ENCODE measurements at regions not wholly inside any gene's neighbourhood (a gene's known extent, or its start where the extent isn't known, plus 50 kb on each side); places are given as distances from the start of the nearest gene placed in this dataset.
A peak's percentile ranks its signal among the peaks of the same experiment; 100 is the strongest.

DNA sequence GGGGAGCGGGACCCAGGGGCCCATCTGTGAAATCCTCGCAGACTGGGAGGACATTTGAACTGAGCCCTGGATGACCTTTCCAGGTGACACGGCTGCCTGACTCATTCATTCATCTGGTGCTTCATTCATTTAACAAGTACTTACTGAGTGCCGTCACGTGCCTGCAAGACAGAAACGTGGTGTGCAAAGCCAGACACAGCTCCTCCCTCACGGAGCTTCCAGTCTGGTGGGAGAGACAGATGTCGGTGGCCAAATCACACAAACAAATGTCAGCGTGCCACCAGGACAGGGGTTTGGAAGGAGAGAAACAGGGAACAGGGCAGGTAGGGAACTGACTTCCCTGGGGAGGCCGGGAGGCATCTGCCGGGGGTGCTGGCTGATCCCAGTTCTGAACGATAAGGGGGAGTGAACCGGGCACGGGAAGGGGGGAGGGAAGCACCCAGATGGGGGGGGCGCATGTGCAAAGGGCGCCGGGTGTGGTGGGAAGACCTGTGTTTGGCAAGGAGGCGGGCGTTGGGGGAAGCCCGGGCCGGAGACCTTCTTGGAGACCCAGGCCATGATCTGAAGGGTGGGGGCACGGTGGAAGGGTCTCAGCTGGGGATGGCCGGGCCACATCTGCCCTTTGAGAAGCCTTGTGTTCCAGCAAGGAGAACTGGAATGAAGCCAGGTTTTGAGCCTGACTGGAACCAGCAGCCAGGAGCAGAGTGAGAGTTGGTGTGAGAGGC is 93.6 kb upstream of the CIBAR2 start:
- Histone ChIP-seq H3K4me3 (ENCODE audit: low read length) (no peak overlapping the region), H3K27ac (ENCODE audit: low read depth, low read length) (no peak overlapping the region), H3K36me3 (ENCODE audit: control insufficient read depth, insufficient read depth, low read length) (no peaks in the 10 kb centered on the region), H3K4me1 (ENCODE audit: control insufficient read depth, insufficient read depth, low read length) (peaks cover 7% of the 10 kb centered on the region), H3K9me3 (ENCODE audit: control insufficient read depth, low read length) (no peaks in the 10 kb centered on the region), H3K9ac (ENCODE audit: extremely low read depth, low read length, poor library complexity, severe bottlenecking) (no peak overlapping the region), H3K27me3 (ENCODE audit: control insufficient read depth, insufficient read depth, low read length, poor library complexity, severe bottlenecking) (no peaks in the 10 kb centered on the region)
- 66 to 77% methylated on average over 13 to 23 of the region's 23 CpGs for WGBS, 2 experiments (ENCODE audit: insufficient coverage in 1 of 2, insufficient read length in 1 of 2)
- Mint-ChIP-seq H3K9me3 (no peaks in the 10 kb centered on the region), H3K4me1 (peaks cover 12% of the 10 kb centered on the region), H3K36me3 (ENCODE audit: low read depth) (no peaks in the 10 kb centered on the region), H3K4me3 (no peak overlapping the region), H3K27me3 (ENCODE audit: insufficient read depth) (no peaks in the 10 kb centered on the region), H3K27ac (peak overlapping the region; percentile 73)
- no peak for TF ChIP-seq CTCF (conservative IDR thresholded peaks at IDR 0.05)
- no peak for DNase-seq

DNA sequence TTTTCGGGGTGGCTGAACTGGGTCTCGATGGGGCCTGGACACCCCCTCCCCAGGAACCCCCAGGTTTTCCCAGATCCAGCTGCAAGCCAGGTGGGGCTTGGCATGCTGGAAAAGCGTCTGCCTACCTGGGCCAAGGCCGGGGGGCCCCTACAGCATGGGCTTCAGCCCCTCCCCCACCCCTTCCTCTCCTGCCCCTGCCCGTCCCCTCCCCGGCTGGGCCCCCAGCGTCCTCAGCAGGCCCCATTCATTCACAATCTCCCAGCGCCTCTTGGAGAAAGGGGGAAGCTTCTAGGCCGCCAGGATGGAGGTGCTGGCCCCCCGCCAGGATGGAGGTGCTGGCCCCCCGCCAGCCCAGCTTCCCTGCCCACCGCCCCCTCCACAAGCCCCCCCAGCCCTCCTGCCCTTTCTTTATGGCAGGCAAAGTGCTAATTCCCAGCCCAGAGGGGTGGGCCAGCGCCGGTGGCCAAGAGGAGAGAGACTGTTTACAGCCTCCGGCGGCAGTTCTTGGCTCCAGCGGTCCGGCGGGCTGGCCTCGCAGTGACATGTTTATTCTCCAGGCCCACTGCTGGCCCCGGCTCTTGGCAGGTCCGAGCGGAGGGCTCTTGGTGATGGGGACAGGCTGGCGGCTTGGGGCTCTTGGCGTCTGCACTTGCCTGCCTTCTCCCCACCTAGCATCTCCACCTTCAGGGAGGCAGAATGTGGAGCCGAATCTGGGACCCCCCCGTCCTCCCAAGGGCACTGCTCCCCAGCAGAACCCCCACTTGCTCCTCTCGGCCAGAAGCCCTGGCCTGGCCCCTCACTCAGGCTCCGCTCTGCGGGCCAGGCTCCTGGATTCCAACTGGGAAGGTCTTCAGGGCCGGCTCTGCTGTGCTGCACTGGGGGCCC is 94.4 kb upstream of the CIBAR2 start:
- H3K4me1 ChIP-seq (ENCODE audit: control insufficient read depth, insufficient read depth, low read length) = peaks cover 7% of the 10 kb centered on the region
- no peaks in the 10 kb centered on the region for H3K9me3 ChIP-seq (ENCODE audit: control insufficient read depth, low read length)
- H3K27ac ChIP-seq (ENCODE audit: low read depth, low read length) = no peak overlapping the region
- Mint-ChIP-seq H3K4me3 (no peak overlapping the region), H3K27me3 (ENCODE audit: insufficient read depth) (no peaks in the 10 kb centered on the region), H3K27ac (no peak overlapping the region), H3K4me1 (peaks cover 9% of the 10 kb centered on the region), H3K9me3 (no peaks in the 10 kb centered on the region), H3K36me3 (ENCODE audit: low read depth) (no peaks in the 10 kb centered on the region)
- no peak for TF ChIP-seq CTCF (conservative IDR thresholded peaks at IDR 0.05)
- 59 to 69% methylated on average over 14 to 29 of the region's 31 CpGs for WGBS, 2 experiments (ENCODE audit: insufficient coverage in 1 of 2, insufficient read length in 1 of 2)
- H3K4me3 ChIP-seq (ENCODE audit: low read length) = no peak overlapping the region
- DNase-seq = peak; percentile 71
- no peak overlapping the region for H3K9ac ChIP-seq (ENCODE audit: extremely low read depth, low read length, poor library complexity, severe bottlenecking)
- H3K27me3 ChIP-seq (ENCODE audit: control insufficient read depth, insufficient read depth, low read length, poor library complexity, severe bottlenecking) = no peaks in the 10 kb centered on the region
- no peaks in the 10 kb centered on the region for H3K36me3 ChIP-seq (ENCODE audit: control insufficient read depth, insufficient read depth, low read length)

DNA sequence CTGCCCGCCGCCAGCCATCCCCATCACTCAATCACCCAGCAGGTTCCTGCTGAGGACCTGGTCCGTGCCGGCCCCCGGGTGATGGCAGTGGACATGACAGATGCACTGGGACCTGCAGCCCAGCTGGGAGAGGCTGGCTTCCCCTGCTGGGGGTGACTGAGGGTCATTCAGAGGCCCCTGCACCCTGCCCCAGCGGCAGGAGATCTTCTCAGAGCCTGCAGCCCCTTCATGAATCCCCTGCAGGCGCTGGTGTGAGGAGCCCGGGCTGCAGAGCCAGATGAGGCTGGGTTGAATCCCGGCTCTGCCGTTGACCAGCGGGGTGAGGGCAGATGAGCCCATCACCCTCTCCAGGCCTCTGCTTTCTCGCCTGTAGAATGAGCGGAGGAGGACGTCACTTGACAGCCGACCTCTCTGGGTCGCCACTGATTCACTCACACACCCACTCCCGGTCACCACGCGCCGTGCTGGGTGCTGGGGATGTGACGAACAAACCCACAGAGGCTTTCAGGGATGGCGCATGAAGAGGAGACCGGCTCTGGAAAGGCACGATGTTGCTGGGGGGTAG is 95.2 kb upstream of the CIBAR2 start:
- Mint-ChIP-seq H3K4me1 (peaks cover 6% of the 10 kb centered on the region), H3K4me3 (no peak overlapping the region), H3K27me3 (ENCODE audit: insufficient read depth) (no peaks in the 10 kb centered on the region), H3K9me3 (no peaks in the 10 kb centered on the region), H3K27ac (no peak overlapping the region), H3K36me3 (ENCODE audit: low read depth) (no peaks in the 10 kb centered on the region)
- no peak overlapping the region for H3K9ac ChIP-seq (ENCODE audit: extremely low read depth, low read length, poor library complexity, severe bottlenecking)
- DNase-seq = no peak
- TF ChIP-seq CTCF (conservative IDR thresholded peaks at IDR 0.05) = no peak
- no peak overlapping the region for H3K4me3 ChIP-seq (ENCODE audit: low read length)
- H3K36me3 ChIP-seq (ENCODE audit: control insufficient read depth, insufficient read depth, low read length) = no peaks in the 10 kb centered on the region
- H3K27me3 ChIP-seq (ENCODE audit: control insufficient read depth, insufficient read depth, low read length, poor library complexity, severe bottlenecking) = no peaks in the 10 kb centered on the region
- H3K9me3 ChIP-seq (ENCODE audit: control insufficient read depth, low read length) = no peaks in the 10 kb centered on the region
- 87 to 94% methylated on average over 10 to 24 of the region's 24 CpGs for WGBS, 2 experiments (ENCODE audit: insufficient coverage in 1 of 2, insufficient read length in 1 of 2)
- H3K27ac ChIP-seq (ENCODE audit: low read depth, low read length) = no peak overlapping the region
- peaks cover 2% of the 10 kb centered on the region for H3K4me1 ChIP-seq (ENCODE audit: control insufficient read depth, insufficient read depth, low read length)

All from endodermal cell (in vitro differentiated cells).